WERI-Rb-1 (cell line): ENCODE measurements at regions not wholly inside any gene's neighbourhood (a gene's known extent, or its start where the extent isn't known, plus 50 kb on each side); places are given as distances from the start of the nearest gene placed in this dataset.

Source experiments
- DNase-seq: peaks from one replicate; pipeline ENCODE4 v3.0.0-alpha.2; 2020
- H3K27ac ChIP-seq: fragments of 250-450 bp; sonication (Bioruptor Pico); 2 replicates; pipeline ENCODE4 v1.5.1; 2020; ENCODE audit warnings: mild to moderate bottlenecking, moderate library complexity
- H3K27me3 ChIP-seq: fragments of 250-450 bp; sonication (Bioruptor Pico); 2 replicates; pipeline ENCODE4 v1.5.1; 2021; ENCODE audit warnings: mild to moderate bottlenecking, low read depth, moderate library complexity; ENCODE audit not compliant: insufficient read depth, severe bottlenecking
- H3K36me3 ChIP-seq: fragments of 250-450 bp; sonication (Bioruptor Pico); 2 replicates; pipeline ENCODE4 v1.5.1; 2020; ENCODE audit warnings: mild to moderate bottlenecking, moderate library complexity
- H3K4me3 ChIP-seq: 2 replicates; pipeline ENCODE4 v1.5.1; 2011; ENCODE audit warnings: low read depth, mild to moderate bottlenecking, control low read depth, low read length
- H3K9me3 ChIP-seq: fragments of 250-450 bp; sonication (Bioruptor Pico); 2 replicates; pipeline ENCODE4 v1.5.1; 2021; ENCODE audit warnings: mild to moderate bottlenecking, moderate library complexity; ENCODE audit not compliant: severe bottlenecking
- CTCF ChIP-seq: IDR thresholded peaks from 2 replicates; pipeline ENCODE4 v1.5.1; 2011; ENCODE audit warnings: low read depth, mild to moderate bottlenecking, control low read depth, inconsistent platforms, low read length

- Histone ChIP-seq H3K27me3 (peaks cover 2% of the 10 kb centered on the region), H3K4me3 (no peak overlapping the region), H3K27ac (no peak overlapping the region), H3K9me3 (no peaks in the 10 kb centered on the region), H3K36me3 (no peaks in the 10 kb centered on the region)
- TF ChIP-seq CTCF, result no peak
- DNase-seq, result no peak
Measured at GRCh38 chr3:118468801-118469200, 565.8 kb downstream of the IGSF11 start.

- Histone ChIP-seq H3K27me3 (peaks cover 19% of the 10 kb centered on the region), H3K36me3 (no peaks in the 10 kb centered on the region), H3K9me3 (no peaks in the 10 kb centered on the region), H3K27ac (no peak overlapping the region), H3K4me3 (no peak overlapping the region)
- no peak for TF ChIP-seq CTCF
- DNase-seq, result no peak
Measured at GRCh38 chr3:118472586-118472985, 562.1 kb downstream of the IGSF11 start.

GRCh38 chr3:118473343-118473742, 561.3 kb downstream of the IGSF11 start:
- no peaks in the 10 kb centered on the region for H3K36me3 ChIP-seq

GRCh38 chr3:118476885-118477618, 557.6 kb downstream of the IGSF11 start:
- Histone ChIP-seq H3K27me3 (peaks cover 49% of the 10 kb centered on the region), H3K36me3 (no peaks in the 10 kb centered on the region), H3K9me3 (no peaks in the 10 kb centered on the region), H3K4me3 (no peak overlapping the region), H3K27ac (no peak overlapping the region)
- DNase-seq, result no peak
- no peak for TF ChIP-seq CTCF

More at GRCh38 chr3:118473343-118473742, 561.3 kb downstream of the IGSF11 start:
- no peak for TF ChIP-seq CTCF
- Histone ChIP-seq H3K4me3 (no peak overlapping the region), H3K9me3 (no peaks in the 10 kb centered on the region), H3K27ac (no peak overlapping the region), H3K27me3 (peaks cover 23% of the 10 kb centered on the region)
- DNase-seq, result no peak

GRCh38 chr3:118477768-118478167, 556.9 kb downstream of the IGSF11 start:
- H3K27me3 ChIP-seq, result peaks cover 49% of the 10 kb centered on the region
- no peaks in the 10 kb centered on the region for H3K36me3 ChIP-seq
- no peak overlapping the region for H3K27ac ChIP-seq
- no peak for TF ChIP-seq CTCF
- DNase-seq, result no peak
- no peak overlapping the region for H3K4me3 ChIP-seq
- no peaks in the 10 kb centered on the region for H3K9me3 ChIP-seq

- Histone ChIP-seq H3K27me3 (peaks cover 47% of the 10 kb centered on the region), H3K9me3 (no peaks in the 10 kb centered on the region), H3K4me3 (no peak overlapping the region), H3K27ac (no peak overlapping the region), H3K36me3 (no peaks in the 10 kb centered on the region)
- no peak for TF ChIP-seq CTCF
- DNase-seq, result no peak
Measured at GRCh38 chr3:118478706-118479276, 555.9 kb downstream of the IGSF11 start.
